IMR-90 (cell line): ENCODE measurements at regions not wholly inside any gene's neighbourhood (a gene's known extent, or its start where the extent isn't known, plus 50 kb on each side); places are given as distances from the start of the nearest gene placed in this dataset.

Experiments used
- CEBPB ChIP-seq: IDR thresholded peaks from 2 replicates; pipeline ENCODE4 v1.6.1; 2012; ENCODE audit warnings: low read depth, low read length, improper control_type of control experiment
- CHD1 ChIP-seq: IDR thresholded peaks from 2 replicates; pipeline ENCODE4 v1.6.1; 2012; ENCODE audit warnings: low read depth, low read length, improper control_type of control experiment
- ELK1 ChIP-seq: fragments of 150-350 bp; IDR thresholded peaks from 2 replicates; pipeline ENCODE4 v1.6.1; 2016; ENCODE audit warnings: low read depth, mild to moderate bottlenecking, low read length, moderate library complexity, borderline replicate concordance
- MAFK ChIP-seq: IDR thresholded peaks from 2 replicates; pipeline ENCODE4 v1.6.1; 2012; ENCODE audit warnings: low read depth, low read length, improper control_type of control experiment
- MXI1 ChIP-seq: IDR thresholded peaks from 2 replicates; pipeline ENCODE4 v1.6.1; 2012; ENCODE audit warnings: low read depth, mild to moderate bottlenecking, low read length, moderate library complexity, borderline replicate concordance
- POLR2A ChIP-seq: IDR thresholded peaks from 2 replicates; pipeline ENCODE4 v1.6.1; 2012; ENCODE audit warnings: mild to moderate bottlenecking, low read depth, low read length
- RAD21 ChIP-seq: IDR thresholded peaks from 2 replicates; pipeline ENCODE4 v1.6.1; 2012; ENCODE audit warnings: low read length, improper control_type of control experiment
- RFX5 ChIP-seq: IDR thresholded peaks from 2 replicates; pipeline ENCODE4 v1.8.0; 2012; ENCODE audit warnings: low read depth, mild to moderate bottlenecking, low read length, moderate library complexity
- SMC3 ChIP-seq: fragments of 150-350 bp; IDR thresholded peaks from 2 replicates; pipeline ENCODE4 v1.6.1; 2016; ENCODE audit warnings: low read depth, mild to moderate bottlenecking, antibody characterized with exemption, low read length, moderate library complexity
- USF2 ChIP-seq: fragments of 150-350 bp; IDR thresholded peaks from 2 replicates; pipeline ENCODE4 v1.6.1; 2017; ENCODE audit warnings: mild to moderate bottlenecking, antibody characterized with exemption, low read length, low read depth
- TF ChIP-seq, protein P1 (sequence below): conservative IDR thresholded peaks from 2 replicates; pipeline ENCODE4 v1.5.1; 2012; ENCODE audit warnings: mild to moderate bottlenecking, low read depth, low read length, improper control_type of control experiment

DNA sequence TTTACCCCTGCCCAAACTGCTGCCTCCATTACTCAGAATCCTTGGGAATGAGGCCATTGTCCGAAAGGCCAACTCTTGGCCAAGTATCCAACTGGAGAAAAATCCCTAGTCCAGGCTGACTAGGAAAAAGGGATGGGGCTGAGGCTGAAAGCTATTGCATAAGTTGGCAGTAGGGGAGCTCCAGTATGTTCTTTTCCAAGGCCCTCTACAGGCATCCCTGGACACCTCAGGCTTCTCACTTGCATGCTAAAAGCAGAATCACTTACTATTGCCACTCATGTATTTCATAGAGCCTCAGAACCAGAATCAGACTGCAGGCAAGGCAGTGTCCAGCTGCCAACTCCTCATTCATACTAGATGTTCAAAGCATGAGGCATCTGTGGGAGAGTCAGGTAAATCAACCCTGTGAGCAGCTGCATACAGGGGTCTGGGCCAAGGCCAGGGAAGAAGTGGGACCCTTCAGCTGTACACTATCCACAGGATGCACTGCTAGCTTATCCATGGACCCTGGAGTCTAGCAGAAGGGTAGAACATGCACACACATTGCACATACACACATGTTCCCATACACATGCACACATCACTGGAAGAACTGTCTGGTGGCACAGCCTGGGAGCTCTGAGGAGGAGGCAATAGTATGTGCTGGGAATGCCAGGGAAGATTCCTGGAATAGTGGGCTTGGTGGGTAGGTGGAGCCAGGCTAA is 195.3 kb downstream of the C1orf94 start:
- TF ChIP-seq, protein P1, sequence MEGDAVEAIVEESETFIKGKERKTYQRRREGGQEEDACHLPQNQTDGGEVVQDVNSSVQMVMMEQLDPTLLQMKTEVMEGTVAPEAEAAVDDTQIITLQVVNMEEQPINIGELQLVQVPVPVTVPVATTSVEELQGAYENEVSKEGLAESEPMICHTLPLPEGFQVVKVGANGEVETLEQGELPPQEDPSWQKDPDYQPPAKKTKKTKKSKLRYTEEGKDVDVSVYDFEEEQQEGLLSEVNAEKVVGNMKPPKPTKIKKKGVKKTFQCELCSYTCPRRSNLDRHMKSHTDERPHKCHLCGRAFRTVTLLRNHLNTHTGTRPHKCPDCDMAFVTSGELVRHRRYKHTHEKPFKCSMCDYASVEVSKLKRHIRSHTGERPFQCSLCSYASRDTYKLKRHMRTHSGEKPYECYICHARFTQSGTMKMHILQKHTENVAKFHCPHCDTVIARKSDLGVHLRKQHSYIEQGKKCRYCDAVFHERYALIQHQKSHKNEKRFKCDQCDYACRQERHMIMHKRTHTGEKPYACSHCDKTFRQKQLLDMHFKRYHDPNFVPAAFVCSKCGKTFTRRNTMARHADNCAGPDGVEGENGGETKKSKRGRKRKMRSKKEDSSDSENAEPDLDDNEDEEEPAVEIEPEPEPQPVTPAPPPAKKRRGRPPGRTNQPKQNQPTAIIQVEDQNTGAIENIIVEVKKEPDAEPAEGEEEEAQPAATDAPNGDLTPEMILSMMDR = no peak
- TF ChIP-seq RAD21 (no peak), POLR2A (no peak), CEBPB (no peak), RFX5 (no peak), MAFK (no peak), MXI1 (no peak), SMC3 (no peak), USF2 (no peak), CHD1 (no peak), ELK1 (no peak)
